NB4 (cell line): ENCODE measurements at regions not wholly inside any gene's neighbourhood (a gene's known extent, or its start where the extent isn't known, plus 50 kb on each side); places are given as distances from the start of the nearest gene placed in this dataset.

Experiments
- DNase-seq: peaks from one replicate; pipeline ENCODE4 v3.0.0; 2010; ENCODE audit warnings: low read depth
- H3K4me3 ChIP-seq: one replicate; pipeline ENCODE4 v1.5.1; 2011; ENCODE audit warnings: mild to moderate bottlenecking, low read depth, low read length, moderate library complexity
- CTCF ChIP-seq: IDR thresholded peaks from one replicate; pipeline ENCODE4 v1.5.1; 2012; ENCODE audit warnings: low read depth, low read length
- MAX ChIP-seq: IDR thresholded peaks from 2 replicates; pipeline ENCODE4 v1.6.1; 2011; ENCODE audit warnings: low read depth, low read length
- MYC ChIP-seq: IDR thresholded peaks from 2 replicates; pipeline ENCODE4 v1.6.1; 2011; ENCODE audit warnings: low read depth, low read length
- POLR2A ChIP-seq: IDR thresholded peaks from 2 replicates; pipeline ENCODE4 v1.6.1; 2011; ENCODE audit warnings: mild to moderate bottlenecking; ENCODE audit not compliant: insufficient read length; ENCODE audit errors: extremely low read depth

DNA sequence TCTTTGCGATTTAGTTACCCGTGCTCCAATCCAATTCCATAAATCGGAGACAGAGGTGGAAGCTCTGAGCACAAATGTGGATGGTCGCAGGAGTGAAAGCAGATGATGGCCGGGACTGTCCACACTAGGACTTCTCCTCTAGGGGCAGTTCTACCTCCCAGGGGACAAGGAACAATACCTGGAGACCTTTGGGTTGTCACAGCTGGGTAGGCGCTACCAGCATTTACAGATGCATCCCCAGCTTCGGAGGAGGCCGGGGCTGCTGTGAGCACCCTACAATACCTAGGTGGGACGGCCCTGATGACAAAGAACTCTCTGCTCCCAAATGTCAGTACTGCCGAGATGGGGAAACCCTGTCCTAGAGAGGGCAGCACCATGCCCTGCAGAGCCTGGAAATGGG is 195.9 kb upstream of the CDH4 start:
- H3K4me3 ChIP-seq, result no peak overlapping the region
- no peak for DNase-seq
- TF ChIP-seq MAX (no peak), POLR2A (no peak), MYC (no peak), CTCF (no peak)

DNA sequence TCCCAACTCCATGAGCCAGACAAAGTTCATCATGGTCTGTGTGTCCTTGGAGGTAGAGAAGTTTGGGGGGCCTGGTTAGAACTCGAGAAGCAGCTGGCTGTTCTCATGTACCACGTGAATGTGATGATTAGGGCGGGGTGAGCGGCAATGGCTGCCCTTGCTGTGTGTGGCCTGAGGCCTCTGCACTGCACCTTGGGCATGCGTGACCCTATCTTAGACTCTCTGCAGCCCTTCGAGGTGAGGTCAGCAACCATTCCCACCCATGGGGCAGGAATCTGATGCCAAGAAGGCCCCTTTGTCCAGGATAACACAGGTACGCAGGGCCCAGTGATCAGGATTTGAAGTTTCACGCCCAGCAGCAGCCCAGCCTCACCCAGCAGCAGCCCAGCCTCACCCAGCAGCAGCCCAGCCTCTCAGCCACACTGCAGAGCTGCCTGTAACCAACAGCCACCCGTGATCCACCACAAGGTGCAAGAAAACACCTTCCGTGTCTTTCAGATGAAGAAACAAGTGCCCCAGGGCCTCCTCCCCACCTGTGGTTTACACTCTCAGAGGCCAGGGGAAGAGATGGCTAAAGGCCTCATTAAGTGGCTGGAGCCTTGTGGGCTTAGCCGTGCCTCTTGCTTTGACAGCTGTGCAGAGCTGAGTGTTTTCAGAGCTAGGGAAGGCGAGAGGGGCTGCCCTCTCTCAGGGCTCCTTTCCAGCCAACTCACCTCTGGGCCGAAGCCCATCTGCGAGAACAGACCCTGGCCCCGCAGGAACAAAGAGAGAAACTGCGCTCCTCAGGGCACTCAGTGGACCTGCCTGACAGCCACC is 195.2 kb upstream of the CDH4 start:
- no peak for TF ChIP-seq MAX
- TF ChIP-seq CTCF, result no peak
- TF ChIP-seq POLR2A, result no peak
- TF ChIP-seq MYC, result no peak

GRCh38 chr20:61057443-61058121 is 194.5 kb upstream of the CDH4 start:
- DNase-seq, result no peak
- no peak overlapping the region for H3K4me3 ChIP-seq
- TF ChIP-seq POLR2A, result no peak
- no peak for TF ChIP-seq MYC
- TF ChIP-seq CTCF, result no peak
- no peak for TF ChIP-seq MAX

More for the DNA sequence above, 195.2 kb upstream of the CDH4 start:
- H3K4me3 ChIP-seq, result no peak overlapping the region
- DNase-seq, result no peak

- no peak for TF ChIP-seq CTCF
- no peak overlapping the region for H3K4me3 ChIP-seq
- no peak for DNase-seq
These were observed 190.1 kb upstream of the CDH4 start for GRCh38 chr20:61061981-61062380.

GRCh38 chr20:61065853-61066252 is 186.2 kb upstream of the CDH4 start:
- TF ChIP-seq POLR2A (no peak), MAX (no peak), MYC (no peak), CTCF (no peak)

More at GRCh38 chr20:61065853-61066252, 186.2 kb upstream of the CDH4 start:
- H3K4me3 ChIP-seq, result no peak overlapping the region
- no peak for DNase-seq
